ENCODE measurements at regions not wholly inside any gene's neighbourhood (a gene's known extent, or its start where the extent isn't known, plus 50 kb on each side); places are given as distances from the start of the nearest gene placed in this dataset.

GRCh38 chr2:56448403-56449001 is 264.7 kb downstream of the CCDC85A start:
- Histone ChIP-seq H3K9me3 (ENCODE audit: control insufficient read depth, low read depth, low read length) (no peaks in the 10 kb centered on the region), H3K4me1 (ENCODE audit: insufficient read depth, low read length) (peaks cover 6% of the 10 kb centered on the region), H3K4ac (ENCODE audit: low read depth, low read length) (no peak overlapping the region), H3K9ac (ENCODE audit: extremely low read depth, insufficient read length, low read length) (no peak overlapping the region), H2BK120ac (ENCODE audit: low read depth, low read length, poor library complexity, severe bottlenecking) (no peak overlapping the region), H3K14ac (ENCODE audit: insufficient read depth, low read length) (no peak overlapping the region), H2BK5ac (ENCODE audit: insufficient read length, low read length) (no peak overlapping the region), H3K4me2 (ENCODE audit: insufficient read depth, insufficient read length, low read length) (no peak overlapping the region), H3K27me3 (ENCODE audit: insufficient read depth, low read length) (no peaks in the 10 kb centered on the region), H2AK5ac (ENCODE audit: insufficient read length, low read length) (no peak overlapping the region), H2BK20ac (ENCODE audit: low read depth, low read length, poor library complexity, severe bottlenecking) (no peak overlapping the region), H4K5ac (ENCODE audit: insufficient read length, low read depth, low read length) (no peak overlapping the region), H2BK15ac (ENCODE audit: low read depth, low read length) (no peak overlapping the region), H3K18ac (ENCODE audit: insufficient read length, low read depth, low read length) (no peak overlapping the region), H3K27ac (ENCODE audit: insufficient read length, low read depth, low read length) (no peak overlapping the region), H2BK12ac (ENCODE audit: insufficient read length, low read depth, low read length) (no peak overlapping the region), H3K23me2 (ENCODE audit: insufficient read length, low read depth, low read length, poor library complexity, severe bottlenecking) (no peaks in the 10 kb centered on the region), H2AFZ (ENCODE audit: low read length) (no peak overlapping the region), H3T11ph (ENCODE audit: low read length) (no peak overlapping the region), H3K79me2 (ENCODE audit: insufficient read depth, low read length) (no peaks in the 10 kb centered on the region), H4K8ac (replicated peaks; ENCODE audit: insufficient read length, low read depth, low read length) (no peak overlapping the region), H4K20me1 (ENCODE audit: control insufficient read depth, insufficient read depth, insufficient read length) (no peaks in the 10 kb centered on the region), H3K23ac (ENCODE audit: insufficient read length, low read depth, low read length) (no peak overlapping the region), H4K91ac (ENCODE audit: insufficient read length, low read depth, low read length) (no peak overlapping the region), H3K79me1 (ENCODE audit: insufficient read depth, low read depth, low read length, poor library complexity, severe bottlenecking) (no peaks in the 10 kb centered on the region), H3K56ac (ENCODE audit: insufficient read length, low read depth, low read length) (no peak overlapping the region)
- Mint-ChIP-seq H3K27me3 (ENCODE audit: low read depth) (no peaks in the 10 kb centered on the region), H3K9me3 (peaks cover 13 to 18% of the 10 kb centered on the region in 2 experiments; a peak in 4 of 5 replicates), H3K27ac (no peak overlapping the region), H3K4me1 (peaks cover 28 to 30% of the 10 kb centered on the region in 2 experiments), H3K36me3 (ENCODE audit: insufficient read depth in 1 of 3, low read depth in 3 of 3) (peaks cover 0 to 18% (median 10%) of the 10 kb centered on the region in 3 experiments; a peak in 5 of 7 replicates), H3K4me3 (no peak overlapping the region)
- no CpG with 5 or more reads among the region's 5 CpGs for WGBS (ENCODE audit: extremely low coverage, insufficient read length, low lambda C conversion rate)
- DNase-seq: no peak
- no peak for TF ChIP-seq CTCF (conservative IDR thresholded peaks at IDR 0.05)

Measured in H9 (cell line).